Nephron progenitor cell (in vitro differentiated cells): ENCODE measurements at regions not wholly inside any gene's neighbourhood (a gene's known extent, or its start where the extent isn't known, plus 50 kb on each side); places are given as distances from the start of the nearest gene placed in this dataset.

Experiments used
- DNase-seq: peaks from one replicate; pipeline ENCODE4 v3.0.0; 2021
- H3K27ac Mint-ChIP-seq: 2 replicates; pipeline ENCODE4 v1.8.0; 2021; ENCODE audit warnings: mild to moderate bottlenecking, moderate library complexity, mixed read lengths
- H3K27me3 Mint-ChIP-seq: 2 replicates; pipeline ENCODE4 v1.8.0; 2021; ENCODE audit warnings: mild to moderate bottlenecking, low read depth, mixed read lengths; ENCODE audit not compliant: poor library complexity
- H3K36me3 Mint-ChIP-seq: 2 replicates; pipeline ENCODE4 v1.8.0; 2021; ENCODE audit warnings: low read depth, mixed read lengths
- H3K4me1 Mint-ChIP-seq: 2 replicates; pipeline ENCODE4 v1.8.0; 2021; ENCODE audit warnings: mixed read lengths
- H3K4me3 Mint-ChIP-seq: 2 replicates; pipeline ENCODE4 v1.8.0; 2021; ENCODE audit warnings: mild to moderate bottlenecking, moderate library complexity, mixed read lengths
- H3K9me3 Mint-ChIP-seq: 2 replicates; pipeline ENCODE4 v1.8.0; 2021; ENCODE audit warnings: mild to moderate bottlenecking, moderate library complexity, mixed read lengths
- TF ChIP-seq, protein P1 (sequence below): fragments of 200-600 bp; sonication (generic); IDR thresholded peaks from 2 replicates; pipeline ENCODE4 v1.5.0; 2021; ENCODE audit warnings: antibody characterized with exemption

DNA sequence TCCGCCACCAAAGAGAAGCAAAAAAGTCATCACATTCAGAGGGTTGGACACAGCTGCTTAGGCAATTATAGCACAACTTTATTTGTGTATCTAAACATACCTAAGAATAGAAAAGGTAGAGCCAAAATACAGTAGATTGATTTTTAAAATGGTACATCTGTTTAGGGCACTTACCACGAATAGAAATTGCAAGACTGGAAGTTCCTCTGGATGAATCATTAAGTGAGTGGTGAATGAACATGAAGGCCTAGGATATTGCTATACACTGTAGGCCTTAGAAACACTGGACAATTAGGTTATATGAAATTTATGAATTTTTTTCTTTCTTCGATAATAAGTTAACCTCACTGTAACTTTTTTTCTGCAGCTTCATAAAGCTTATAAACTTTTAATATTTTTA, 687.0 kb downstream of the BCL11A start:
- TF ChIP-seq, protein P1, sequence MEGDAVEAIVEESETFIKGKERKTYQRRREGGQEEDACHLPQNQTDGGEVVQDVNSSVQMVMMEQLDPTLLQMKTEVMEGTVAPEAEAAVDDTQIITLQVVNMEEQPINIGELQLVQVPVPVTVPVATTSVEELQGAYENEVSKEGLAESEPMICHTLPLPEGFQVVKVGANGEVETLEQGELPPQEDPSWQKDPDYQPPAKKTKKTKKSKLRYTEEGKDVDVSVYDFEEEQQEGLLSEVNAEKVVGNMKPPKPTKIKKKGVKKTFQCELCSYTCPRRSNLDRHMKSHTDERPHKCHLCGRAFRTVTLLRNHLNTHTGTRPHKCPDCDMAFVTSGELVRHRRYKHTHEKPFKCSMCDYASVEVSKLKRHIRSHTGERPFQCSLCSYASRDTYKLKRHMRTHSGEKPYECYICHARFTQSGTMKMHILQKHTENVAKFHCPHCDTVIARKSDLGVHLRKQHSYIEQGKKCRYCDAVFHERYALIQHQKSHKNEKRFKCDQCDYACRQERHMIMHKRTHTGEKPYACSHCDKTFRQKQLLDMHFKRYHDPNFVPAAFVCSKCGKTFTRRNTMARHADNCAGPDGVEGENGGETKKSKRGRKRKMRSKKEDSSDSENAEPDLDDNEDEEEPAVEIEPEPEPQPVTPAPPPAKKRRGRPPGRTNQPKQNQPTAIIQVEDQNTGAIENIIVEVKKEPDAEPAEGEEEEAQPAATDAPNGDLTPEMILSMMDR = no peak
- Mint-ChIP-seq H3K27me3 (peaks cover 7% of the 10 kb centered on the region), H3K4me3 (no peak overlapping the region), H3K9me3 (peaks cover 14% of the 10 kb centered on the region), H3K36me3 (peaks cover 7% of the 10 kb centered on the region), H3K4me1 (peaks cover 10% of the 10 kb centered on the region), H3K27ac (no peak overlapping the region)
- no peak for DNase-seq

DNA sequence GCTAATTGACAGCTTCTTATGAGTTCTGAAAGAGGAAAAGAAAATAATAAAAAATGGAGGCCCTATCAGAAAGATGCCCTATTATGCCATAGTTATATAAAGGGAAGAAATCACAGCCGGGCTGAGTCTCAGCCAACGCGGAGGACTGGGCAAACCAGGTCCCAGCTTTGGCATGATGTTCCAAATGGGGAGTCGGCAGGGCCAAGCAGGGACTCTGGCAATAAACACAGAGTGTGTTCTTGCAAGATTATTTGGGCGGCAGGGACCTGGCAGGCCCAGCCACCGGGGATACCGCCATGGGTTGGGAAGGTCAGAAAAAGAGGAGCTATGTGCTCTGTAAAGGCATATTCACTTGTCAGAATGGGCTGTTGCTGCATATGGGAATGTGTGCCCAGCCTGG, 694.9 kb downstream of the BCL11A start:
- Mint-ChIP-seq H3K9me3 (peaks cover 24% of the 10 kb centered on the region), H3K27ac (no peak overlapping the region), H3K36me3 (peaks cover 7% of the 10 kb centered on the region), H3K4me1 (no peaks in the 10 kb centered on the region), H3K4me3 (no peak overlapping the region), H3K27me3 (no peaks in the 10 kb centered on the region)
- TF ChIP-seq, protein P1 = no peak
- no peak for DNase-seq

DNA sequence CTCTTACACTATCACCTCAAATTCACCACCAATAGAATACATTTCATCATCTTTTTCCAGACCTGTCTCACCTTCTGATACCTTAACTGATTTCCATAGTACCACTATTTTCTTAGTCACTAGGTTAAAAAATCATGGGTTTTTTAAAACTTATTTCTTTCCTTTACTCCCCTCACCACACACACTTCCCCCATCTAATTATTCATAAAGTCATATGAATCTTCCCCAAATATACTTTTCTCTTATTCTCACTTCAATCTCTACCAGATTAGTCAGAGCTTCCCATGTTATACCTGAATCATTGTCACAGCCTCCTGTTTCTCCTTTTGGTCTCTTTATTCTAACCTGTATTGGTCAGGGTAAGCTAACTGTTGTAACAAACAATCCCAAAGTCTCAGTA, 696.3 kb downstream of the BCL11A start:
- no peak overlapping the region for H3K27ac Mint-ChIP-seq
- H3K4me3 Mint-ChIP-seq = no peak overlapping the region
- peaks cover 2% of the 10 kb centered on the region for H3K36me3 Mint-ChIP-seq
- no peak for DNase-seq
- H3K27me3 Mint-ChIP-seq = peaks cover under 1% of the 10 kb centered on the region
- H3K4me1 Mint-ChIP-seq = no peaks in the 10 kb centered on the region
- TF ChIP-seq, protein P1 = no peak
- H3K9me3 Mint-ChIP-seq = peaks cover 17% of the 10 kb centered on the region

DNA sequence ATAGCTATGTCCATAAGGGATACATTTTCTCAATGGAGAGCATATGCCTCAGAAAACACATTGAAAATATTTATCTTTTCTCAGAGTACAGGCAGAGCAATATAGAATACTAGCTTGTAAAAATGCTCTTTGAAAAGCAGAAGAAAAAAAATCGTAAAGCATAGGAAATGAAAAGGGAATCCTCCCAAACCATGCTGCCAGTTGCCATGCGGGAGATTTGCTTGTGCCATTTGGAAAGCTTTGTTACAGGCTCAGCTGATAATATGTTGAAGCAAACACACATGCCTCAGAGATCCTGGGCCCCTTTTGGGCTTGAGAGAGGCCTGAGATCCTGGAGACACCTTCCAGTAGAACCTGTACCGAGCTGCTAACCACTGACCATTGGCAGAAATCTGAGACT, 697.1 kb downstream of the BCL11A start:
- TF ChIP-seq, protein P1 = no peak
- peaks cover 8% of the 10 kb centered on the region for H3K27me3 Mint-ChIP-seq
- peaks cover 5% of the 10 kb centered on the region for H3K4me1 Mint-ChIP-seq
- peaks cover 10% of the 10 kb centered on the region for H3K9me3 Mint-ChIP-seq
- no peak overlapping the region for H3K27ac Mint-ChIP-seq
- no peak overlapping the region for H3K4me3 Mint-ChIP-seq
- no peaks in the 10 kb centered on the region for H3K36me3 Mint-ChIP-seq
- DNase-seq = no peak

DNA sequence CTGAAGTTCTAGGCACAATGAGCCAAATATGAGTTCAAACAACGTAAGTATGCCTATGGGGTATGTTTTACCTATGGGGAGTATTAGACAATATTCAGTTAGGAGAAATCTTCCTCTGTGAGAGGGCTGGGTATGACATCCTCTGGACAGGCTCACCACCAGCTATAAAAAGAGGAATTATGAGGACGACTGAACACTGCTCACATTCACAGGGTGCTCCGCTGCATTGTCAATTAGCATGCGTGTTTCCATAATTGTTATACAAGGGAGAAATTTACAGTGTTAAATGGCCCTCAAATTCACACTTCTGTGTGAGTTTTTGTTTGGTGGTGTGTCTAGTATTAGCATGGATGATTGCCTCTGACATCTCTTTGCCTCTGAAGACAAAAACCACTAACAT, 700.4 kb downstream of the BCL11A start:
- H3K27ac Mint-ChIP-seq = no peak overlapping the region
- H3K4me3 Mint-ChIP-seq = no peak overlapping the region
- peaks cover 5% of the 10 kb centered on the region for H3K4me1 Mint-ChIP-seq
- H3K36me3 Mint-ChIP-seq = no peaks in the 10 kb centered on the region
- H3K9me3 Mint-ChIP-seq = no peaks in the 10 kb centered on the region
- no peak for DNase-seq
- TF ChIP-seq, protein P1 = no peak
- H3K27me3 Mint-ChIP-seq = peaks cover 9% of the 10 kb centered on the region

DNA sequence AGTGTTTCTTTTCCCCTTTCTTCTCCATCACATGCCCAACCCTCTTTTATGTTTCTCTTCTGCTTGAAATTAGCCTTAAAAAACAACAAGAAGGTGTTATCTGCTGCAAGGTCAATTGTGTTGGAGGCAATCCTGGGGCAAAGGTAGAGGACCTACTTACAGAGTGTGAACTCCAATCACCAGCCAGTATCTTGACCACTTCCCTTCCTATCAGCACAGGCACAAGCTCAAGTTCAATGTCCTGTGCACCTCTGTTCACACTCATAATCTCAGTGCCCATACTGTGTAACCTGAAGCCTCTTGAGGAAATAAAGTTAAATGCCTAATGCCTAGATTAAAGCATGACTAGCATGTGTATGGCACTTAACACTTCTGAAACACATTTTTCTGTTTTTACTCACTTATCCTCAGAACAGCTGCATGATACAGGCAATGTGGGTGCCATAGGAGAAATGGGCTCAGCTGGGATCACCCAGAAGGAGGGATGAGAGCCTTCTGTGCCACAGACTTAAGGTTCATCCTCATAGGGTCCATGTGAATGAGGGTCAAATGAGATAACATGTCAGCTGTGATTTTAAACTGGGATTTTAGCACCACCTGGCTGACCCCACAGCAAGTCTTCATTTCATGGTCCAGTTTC, 701.5 kb downstream of the BCL11A start:
- Mint-ChIP-seq H3K4me1 (peaks cover 5% of the 10 kb centered on the region), H3K27me3 (peaks cover 9% of the 10 kb centered on the region), H3K36me3 (no peaks in the 10 kb centered on the region), H3K9me3 (no peaks in the 10 kb centered on the region), H3K4me3 (no peak overlapping the region), H3K27ac (no peak overlapping the region)
- DNase-seq = no peak
- TF ChIP-seq, protein P1 = no peak
